Embryonic facial prominence (tissue), 1 donor: ENCODE measurements at regions not wholly inside any gene's neighbourhood (a gene's known extent, or its start where the extent isn't known, plus 50 kb on each side); places are given as distances from the start of the nearest gene placed in this dataset.

ENCODE experiments used
- DNase-seq: peaks from one replicate; pipeline ENCODE4 v3.0.0-alpha.2; 2016; ENCODE audit errors: extremely low spot score

GRCh38 chr10:78770167-78771090, 298.3 kb upstream of the ZMIZ1 start:
- DNase-seq = no peak

GRCh38 chr10:78771260-78771659, 297.5 kb upstream of the ZMIZ1 start:
- DNase-seq = no peak

GRCh38 chr10:78771808-78772455, 296.8 kb upstream of the ZMIZ1 start:
- DNase-seq = no peak

DNA sequence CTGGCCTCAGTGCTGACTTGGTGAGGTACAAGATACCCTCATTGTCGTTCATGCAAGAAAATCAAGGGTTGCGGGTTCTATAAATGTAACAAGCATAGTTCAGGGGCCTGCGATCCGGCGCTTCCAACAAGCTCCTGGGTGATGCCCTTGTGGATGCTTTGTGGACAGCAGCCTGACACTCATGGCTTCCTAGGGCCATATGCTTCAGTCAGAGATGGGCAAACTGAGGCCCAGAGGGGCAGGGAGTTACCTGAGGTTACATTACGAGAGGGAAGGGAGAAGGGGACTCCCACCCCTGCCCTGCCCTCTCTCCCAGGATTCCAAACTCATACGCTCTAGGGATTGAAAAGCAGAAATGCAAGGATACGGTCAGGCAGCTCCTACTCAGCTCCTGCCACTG, 296.3 kb upstream of the ZMIZ1 start:
- DNase-seq = no peak

- no peak for DNase-seq
Observed at GRCh38 chr10:78772986-78773530, 295.7 kb upstream of the ZMIZ1 start.

DNA sequence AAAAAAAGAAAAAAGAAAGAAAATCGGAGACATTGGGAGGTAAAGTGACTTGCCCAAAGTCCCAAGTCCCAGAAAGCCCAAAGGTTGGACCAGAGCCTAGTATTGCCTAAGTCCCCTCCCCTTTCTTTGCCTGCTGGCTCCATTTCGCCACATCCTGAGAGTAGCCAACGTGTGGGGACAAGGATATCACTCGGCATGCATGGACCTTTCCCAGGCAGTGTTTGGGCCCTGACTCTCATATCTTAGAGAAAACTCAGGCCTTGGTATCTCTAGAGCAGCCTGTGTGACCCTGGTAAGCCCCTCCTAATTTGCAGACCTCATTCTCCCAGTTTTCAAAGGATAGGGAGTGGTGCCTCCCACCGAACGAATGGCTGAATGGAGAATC, 294.2 kb upstream of the ZMIZ1 start:
- no peak for DNase-seq

DNA sequence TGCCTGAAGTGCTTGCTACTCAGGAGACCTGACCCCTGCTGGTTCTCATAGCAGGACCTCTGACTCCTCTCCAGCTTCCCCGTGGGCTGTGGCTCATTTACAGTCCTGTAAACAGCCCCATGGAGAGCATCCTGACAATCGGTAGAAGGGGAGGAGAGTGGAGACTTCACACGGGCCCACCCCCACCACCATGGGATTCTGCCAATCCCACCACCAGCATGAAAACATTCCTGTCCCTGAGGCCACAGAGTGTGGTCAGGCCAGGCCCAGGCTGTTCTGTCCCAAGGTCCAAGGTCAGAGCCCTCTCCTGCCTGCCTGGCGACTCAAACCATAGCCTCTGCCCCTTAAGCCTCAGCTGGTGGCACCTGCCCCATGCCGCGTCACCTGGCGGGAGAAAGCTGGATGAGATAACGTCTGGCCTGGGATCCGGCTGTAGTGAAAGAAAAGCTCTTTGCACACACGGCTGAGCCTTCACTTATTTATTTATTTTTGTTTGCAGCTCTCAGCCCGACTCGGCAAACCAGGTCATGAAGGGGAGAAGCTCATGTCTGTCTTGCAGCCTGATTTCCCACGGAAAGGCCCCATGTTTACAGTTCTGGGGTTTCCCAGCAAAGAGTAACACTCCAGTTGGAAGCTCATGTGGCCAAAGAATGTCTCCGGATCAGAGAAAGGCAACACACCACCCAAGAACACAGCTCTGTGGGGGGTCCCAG, 293.6 kb upstream of the ZMIZ1 start:
- no peak for DNase-seq

- no peak for DNase-seq
Observed at GRCh38 chr10:78775891-78776290, 292.9 kb upstream of the ZMIZ1 start.

DNA sequence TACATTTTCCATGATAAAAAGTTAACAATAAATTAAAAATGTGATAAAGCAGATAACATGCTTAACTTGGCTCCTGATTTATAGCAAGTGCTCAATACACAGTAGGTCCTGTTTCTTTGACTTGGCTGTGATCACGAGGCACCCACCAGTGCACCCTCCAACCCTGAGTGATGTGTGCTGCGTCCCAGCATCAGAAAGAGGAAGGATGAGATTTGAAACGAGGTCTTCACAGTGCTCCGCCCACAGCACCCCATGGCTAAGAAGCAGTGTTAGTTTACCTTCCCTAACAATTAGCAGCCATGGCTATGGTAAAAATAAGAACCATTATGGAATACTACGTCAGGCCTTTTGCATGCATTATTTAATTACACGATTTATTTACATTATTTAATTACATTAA, 292.0 kb upstream of the ZMIZ1 start:
- DNase-seq = no peak

DNA sequence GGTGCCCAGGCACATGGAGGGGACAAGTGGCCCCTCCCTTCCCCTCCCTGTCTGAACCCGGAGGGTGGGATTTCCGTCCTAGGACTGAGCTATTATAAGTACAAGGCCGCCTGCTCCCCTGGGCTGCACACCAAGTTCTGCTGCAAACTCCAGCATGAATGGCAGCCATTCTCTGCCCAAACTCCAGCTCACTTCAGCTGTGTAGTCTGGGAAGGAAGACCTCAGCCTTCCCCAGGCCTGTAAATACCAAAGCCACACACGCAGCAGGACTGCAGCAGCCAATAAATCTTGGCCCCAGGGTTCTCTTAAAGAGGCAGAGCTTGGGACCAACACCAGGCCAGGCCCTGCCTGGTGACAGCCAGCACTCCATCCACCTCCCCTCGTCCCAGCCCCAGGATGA, 291.3 kb upstream of the ZMIZ1 start:
- no peak for DNase-seq

DNA sequence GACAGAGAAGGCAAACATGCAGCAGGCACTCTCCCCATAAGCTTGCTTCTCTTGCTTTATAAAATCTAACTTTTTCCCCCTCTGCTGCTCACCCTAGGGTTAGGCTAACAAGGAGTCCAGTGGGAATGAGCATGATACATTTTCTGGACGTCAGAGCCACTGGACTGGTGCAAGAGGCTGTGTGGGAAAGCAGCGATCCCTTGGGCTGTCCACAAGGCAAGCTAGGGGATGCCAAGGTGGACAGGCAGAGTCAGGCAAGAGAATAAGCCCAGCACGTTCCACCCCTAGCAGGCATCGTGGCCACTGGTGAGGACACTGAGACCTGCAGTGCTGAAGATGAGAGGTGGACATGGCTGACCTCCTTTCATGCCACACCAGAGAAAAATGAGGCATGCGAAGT, 290.9 kb upstream of the ZMIZ1 start:
- DNase-seq = no peak

GRCh38 chr10:78778444-78779338, 290.1 kb upstream of the ZMIZ1 start:
- no peak for DNase-seq

DNA sequence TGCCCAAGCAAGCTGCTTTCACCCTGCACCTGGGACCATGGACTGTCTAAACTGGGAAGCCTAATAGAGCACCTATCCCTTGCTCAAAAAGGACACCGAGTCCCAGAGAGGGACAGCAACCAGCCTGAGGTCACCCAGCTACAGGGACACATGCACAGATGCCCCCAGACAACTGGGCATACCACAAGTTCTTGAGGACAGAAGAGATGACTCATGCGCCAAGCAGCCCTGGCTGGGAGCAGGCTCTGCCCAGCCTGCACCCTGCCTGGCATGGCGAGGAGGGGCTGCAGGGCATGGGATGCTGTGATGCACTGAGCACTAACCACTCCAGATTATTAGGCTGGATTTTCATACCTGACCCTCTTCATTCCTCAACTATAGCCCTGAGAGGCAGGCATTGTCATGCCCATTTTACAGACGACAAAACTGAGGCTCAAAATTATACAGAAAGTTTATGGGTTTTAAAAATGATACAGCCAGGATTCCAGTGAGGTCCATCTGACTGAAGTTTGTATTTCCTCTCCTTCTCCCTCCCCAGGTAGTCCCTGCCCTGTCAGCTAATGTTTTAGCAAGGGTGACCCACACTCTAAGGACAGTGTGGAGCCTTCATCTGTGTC, 289.3 kb upstream of the ZMIZ1 start:
- no peak for DNase-seq

- no peak for DNase-seq
Observed at GRCh38 chr10:78780551-78780961, 288.2 kb upstream of the ZMIZ1 start.

DNA sequence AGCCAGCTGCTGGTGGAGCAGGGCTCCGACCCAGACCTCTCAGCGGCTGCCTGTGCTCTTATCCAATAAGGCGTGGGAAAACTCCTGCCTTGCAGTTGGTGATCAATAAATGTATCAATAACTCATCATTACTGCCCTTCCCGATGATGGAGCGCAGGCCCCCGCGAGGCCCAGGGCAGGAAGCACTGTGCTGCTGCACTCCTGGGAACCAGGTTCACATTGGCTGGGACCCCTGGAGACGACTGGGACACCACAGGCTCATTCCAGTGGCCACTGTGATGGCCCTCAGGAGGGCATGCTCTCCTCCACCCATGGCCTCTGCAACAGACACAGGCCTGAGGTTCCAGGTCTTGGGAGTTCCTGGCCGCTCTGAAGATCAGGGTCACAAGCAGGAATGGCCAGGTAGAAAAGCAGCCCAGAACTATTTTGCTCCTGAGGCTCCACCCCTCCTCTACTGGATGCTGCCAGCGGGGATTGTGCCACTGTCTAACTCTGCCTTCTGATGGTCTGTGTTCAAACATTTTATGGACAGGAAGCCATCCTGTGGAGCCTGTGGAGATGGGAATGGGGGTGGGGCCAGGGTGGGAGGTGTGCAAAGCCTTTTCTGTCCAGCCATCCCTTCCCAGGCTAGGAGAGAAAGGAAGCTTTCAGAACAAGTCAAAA, 287.4 kb upstream of the ZMIZ1 start:
- no peak for DNase-seq

DNA sequence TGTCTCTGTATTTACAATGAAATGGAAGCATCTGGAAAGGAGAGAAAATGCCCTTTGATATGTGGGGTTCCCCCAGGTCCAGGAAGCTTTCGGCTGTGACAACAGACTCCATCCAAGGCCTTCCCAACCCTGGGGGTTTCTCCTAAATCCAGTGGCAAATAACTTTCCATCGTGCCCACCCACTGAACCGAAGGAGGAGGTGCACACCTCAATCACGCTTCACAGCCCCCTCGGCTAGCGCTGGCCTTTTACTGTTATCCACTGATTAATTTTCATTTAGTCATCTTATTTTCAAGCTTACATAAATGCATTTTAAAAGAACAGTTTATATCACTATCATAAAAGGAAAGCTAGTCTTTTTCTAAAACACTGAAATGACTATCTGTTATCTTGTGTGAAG, 286.8 kb upstream of the ZMIZ1 start:
- DNase-seq = no peak

- no peak for DNase-seq
Observed at GRCh38 chr10:78782441-78782840, 286.3 kb upstream of the ZMIZ1 start.

GRCh38 chr10:78783753-78784152, 285.0 kb upstream of the ZMIZ1 start:
- DNase-seq = no peak

- no peak for DNase-seq
Observed at GRCh38 chr10:78784546-78784945, 284.2 kb upstream of the ZMIZ1 start.

GRCh38 chr10:78785066-78785465, 283.7 kb upstream of the ZMIZ1 start:
- no peak for DNase-seq
